ENCODE measurements at regions not wholly inside any gene's neighbourhood (a gene's known extent, or its start where the extent isn't known, plus 50 kb on each side); places are given as distances from the start of the nearest gene placed in this dataset.

DNA sequence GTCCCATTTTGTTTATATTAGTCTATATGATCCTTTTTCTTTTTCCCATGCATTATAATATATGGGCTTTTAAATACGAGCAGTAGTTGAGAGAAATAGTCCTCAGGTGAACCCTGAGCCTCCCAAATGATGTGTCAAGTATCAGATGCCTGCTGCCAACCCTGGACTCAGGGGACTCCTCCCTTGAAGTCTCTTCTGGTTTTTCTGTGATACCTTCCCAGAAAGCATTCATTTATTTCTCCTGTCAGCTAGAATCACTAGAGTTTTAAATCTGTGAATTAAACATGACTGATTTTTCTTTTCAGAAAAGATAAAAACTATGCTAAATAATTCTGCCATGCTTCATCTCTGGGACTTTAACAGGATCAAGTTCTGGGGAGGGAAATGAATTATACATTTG lies 184.6 kb downstream of the LIG4 start:
- TF ChIP-seq, protein P1, sequence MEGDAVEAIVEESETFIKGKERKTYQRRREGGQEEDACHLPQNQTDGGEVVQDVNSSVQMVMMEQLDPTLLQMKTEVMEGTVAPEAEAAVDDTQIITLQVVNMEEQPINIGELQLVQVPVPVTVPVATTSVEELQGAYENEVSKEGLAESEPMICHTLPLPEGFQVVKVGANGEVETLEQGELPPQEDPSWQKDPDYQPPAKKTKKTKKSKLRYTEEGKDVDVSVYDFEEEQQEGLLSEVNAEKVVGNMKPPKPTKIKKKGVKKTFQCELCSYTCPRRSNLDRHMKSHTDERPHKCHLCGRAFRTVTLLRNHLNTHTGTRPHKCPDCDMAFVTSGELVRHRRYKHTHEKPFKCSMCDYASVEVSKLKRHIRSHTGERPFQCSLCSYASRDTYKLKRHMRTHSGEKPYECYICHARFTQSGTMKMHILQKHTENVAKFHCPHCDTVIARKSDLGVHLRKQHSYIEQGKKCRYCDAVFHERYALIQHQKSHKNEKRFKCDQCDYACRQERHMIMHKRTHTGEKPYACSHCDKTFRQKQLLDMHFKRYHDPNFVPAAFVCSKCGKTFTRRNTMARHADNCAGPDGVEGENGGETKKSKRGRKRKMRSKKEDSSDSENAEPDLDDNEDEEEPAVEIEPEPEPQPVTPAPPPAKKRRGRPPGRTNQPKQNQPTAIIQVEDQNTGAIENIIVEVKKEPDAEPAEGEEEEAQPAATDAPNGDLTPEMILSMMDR (conservative IDR thresholded peaks at IDR 0.05; ENCODE audit: low read depth, low read length): no peak
- no peak for TF ChIP-seq EZH2 (IDR thresholded peaks at IDR 0.05; ENCODE audit: borderline replicate concordance, low read depth, low read length, poor library complexity, severe bottlenecking)

Data from A673 (cell line).